GM03348 (cell line): ENCODE measurements at regions not wholly inside any gene's neighbourhood (a gene's known extent, or its start where the extent isn't known, plus 50 kb on each side); places are given as distances from the start of the nearest gene placed in this dataset.
"Not testable (repeated sequence)": the region's sequence is repeated elsewhere in the genome, so short reads cannot be mapped to it uniquely, and the experiment has no call there.

Source experiments
- DNase-seq: peaks from one replicate; pipeline ENCODE4 v3.0.0; 2012; ENCODE audit warnings: low spot score

DNA sequence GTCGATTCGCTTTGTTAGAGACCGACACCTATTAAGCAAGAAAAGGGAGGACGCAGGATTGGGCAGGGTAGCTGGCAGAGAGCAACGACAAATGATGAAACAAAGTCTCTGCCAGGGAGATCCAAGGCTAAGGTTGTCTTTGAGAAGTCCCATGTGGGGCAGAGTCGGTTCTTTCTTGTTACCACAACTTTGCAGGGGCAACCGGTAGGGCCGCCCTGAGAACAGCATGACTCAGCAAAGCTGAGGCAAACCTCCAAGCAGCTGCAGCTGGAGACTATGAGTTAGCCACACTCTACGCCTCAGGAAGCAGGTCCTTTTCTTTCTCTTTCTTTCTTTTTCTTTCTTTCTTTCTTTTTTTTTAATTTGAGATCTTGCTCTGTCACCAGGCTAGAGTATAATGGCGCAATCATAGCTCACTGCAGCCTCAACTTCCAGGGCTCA, 452.3 kb upstream of the ID2 start:
- DNase-seq, result peak; percentile 79

DNA sequence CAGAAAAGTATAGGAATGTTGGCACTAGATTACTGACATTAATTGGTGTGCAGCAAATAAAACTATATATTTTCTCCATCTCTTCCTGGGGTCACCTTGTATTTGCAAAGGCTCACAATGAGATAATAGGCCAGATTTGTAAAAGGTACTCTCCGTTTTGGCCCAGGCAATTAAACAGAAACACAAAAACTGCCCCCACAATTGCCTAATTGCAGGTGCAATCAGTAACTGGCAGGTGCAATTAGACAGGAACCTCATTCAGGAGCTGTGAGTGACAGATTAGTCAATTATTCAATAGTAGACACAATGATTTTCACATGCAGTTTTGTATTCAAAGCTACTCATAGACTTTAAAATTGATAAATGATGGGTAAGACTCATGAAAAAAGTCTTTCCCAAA, 451.4 kb upstream of the ID2 start:
- DNase-seq, result no peak

GRCh38 chr2:8231902-8232301, 450.0 kb upstream of the ID2 start:
- no peak for DNase-seq

DNA sequence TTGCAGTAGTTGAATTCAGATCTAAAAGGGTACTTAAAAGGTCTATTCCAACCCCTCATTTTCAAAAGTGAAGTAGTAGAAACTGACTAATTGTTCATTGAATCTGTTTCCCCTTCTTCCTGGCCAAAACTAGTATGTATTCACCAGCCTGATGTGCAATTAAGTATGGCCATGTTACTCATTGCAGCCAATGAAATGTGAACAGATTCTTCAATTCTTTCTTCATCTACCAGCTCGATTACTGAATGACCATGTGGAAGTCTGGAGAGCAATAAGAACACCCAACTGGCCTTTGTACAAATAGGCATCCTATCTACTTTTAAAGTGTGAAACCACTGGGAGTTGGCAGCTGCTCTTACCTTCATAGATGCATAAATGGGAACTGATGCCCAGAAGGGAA, 449.0 kb upstream of the ID2 start:
- no peak for DNase-seq

DNA sequence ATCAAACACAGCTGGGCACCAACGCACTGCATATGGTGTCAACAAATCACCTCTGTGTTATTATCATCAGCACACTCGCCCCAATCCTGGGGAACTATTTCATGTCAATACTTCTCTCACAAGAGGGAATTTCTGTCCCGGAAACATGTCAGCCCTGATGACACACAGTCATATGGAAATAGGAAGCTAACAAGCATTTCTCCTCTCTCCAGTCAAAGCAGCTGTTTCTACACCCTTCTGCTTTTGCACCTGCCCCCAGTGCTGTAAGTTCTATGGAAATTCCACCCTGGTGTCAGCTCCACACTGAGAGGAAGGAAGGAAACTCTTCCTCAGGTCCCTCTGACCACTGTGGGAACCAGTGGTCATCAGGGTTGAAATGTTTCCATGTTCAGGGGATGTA, 447.6 kb upstream of the ID2 start:
- DNase-seq, result no peak

DNA sequence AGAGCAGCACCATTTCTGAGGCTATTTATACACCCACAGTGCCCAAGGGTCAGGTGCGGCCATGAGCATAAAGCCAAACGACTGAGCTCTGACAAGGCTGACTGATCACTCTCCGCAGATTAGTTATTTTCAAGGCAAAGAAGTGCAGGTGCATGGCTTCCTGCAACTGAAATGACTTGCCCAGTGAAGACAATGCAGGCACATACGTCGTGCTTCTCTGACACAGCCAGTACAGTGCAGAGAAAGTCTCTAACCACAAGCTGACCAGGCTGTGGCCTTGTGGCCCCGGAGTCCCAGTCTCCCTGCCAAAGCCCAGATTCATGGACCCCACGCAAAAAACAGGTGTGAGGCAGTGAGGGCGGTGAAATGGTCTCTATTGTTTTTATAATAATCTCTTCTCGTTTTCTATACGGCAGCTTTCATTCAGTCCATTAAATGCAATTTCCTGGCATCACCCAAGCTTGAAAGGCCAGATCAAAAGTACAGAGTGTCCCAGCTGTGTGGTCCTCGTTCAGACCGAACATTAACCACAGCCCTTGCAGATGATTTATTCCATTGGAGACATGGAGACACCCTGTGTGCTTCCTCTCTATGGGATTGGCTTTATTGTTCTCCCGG, 447.0 kb upstream of the ID2 start:
- DNase-seq, result no peak

GRCh38 chr2:8235419-8235818, 446.4 kb upstream of the ID2 start:
- no peak for DNase-seq

DNA sequence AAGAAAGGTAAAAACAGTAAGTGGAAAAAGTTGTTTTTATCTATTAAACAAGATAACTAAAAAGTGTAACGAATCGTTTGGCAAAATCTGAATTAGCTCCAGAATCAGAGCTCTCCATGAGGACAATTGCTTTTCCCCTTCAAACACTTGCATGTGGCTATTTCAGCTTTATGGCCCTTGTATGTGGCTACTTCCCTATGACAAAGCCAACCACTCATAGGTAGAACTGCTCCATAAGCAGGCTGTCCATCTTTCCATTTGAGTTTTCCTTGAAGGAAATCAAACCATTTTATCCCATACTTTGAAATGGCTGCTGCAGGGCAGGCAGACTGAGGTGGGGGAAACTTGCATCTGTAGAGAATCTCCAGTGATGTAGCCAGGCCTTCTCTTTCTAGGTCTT, 445.5 kb upstream of the ID2 start:
- no peak for DNase-seq

DNA sequence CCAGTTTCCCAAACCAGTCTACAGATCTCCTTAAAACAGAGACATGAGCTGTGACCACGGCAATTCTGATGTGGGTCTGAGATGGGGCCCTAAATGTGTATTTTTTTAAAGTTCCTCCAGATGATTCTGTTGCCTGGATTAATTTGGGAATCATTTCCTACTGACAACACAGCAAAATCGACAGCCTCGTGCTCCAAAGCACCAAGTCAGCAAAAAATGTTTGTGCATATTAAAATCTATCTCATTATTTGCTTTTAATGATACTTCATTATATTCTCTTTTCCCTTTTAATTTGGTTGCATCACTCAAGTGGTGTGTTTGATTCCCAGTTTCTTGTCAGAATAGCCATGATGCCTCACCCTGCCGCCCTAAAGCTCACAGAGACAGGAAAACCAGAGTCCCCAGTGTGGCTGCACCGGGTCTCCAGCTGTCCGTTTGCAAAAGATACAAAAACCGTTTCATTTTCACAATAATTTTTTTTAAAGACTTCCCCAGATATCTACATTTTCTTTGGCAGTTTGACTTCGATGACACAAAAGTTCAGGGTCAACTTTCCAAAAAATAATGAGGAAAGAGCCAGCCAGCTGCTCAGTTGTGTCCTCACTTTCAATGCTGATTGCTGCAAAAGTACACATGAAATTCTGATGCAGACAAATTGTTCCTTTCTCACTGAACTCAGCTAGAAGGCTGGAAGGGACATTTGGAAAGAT, 443.2 kb upstream of the ID2 start:
- DNase-seq, result no peak

GRCh38 chr2:8239531-8240088, 442.2 kb upstream of the ID2 start:
- no peak for DNase-seq

- no peak for DNase-seq
These were observed 440.5 kb upstream of the ID2 start for GRCh38 chr2:8241317-8241716.

GRCh38 chr2:8242739-8243138, 439.1 kb upstream of the ID2 start:
- DNase-seq, result no peak

DNA sequence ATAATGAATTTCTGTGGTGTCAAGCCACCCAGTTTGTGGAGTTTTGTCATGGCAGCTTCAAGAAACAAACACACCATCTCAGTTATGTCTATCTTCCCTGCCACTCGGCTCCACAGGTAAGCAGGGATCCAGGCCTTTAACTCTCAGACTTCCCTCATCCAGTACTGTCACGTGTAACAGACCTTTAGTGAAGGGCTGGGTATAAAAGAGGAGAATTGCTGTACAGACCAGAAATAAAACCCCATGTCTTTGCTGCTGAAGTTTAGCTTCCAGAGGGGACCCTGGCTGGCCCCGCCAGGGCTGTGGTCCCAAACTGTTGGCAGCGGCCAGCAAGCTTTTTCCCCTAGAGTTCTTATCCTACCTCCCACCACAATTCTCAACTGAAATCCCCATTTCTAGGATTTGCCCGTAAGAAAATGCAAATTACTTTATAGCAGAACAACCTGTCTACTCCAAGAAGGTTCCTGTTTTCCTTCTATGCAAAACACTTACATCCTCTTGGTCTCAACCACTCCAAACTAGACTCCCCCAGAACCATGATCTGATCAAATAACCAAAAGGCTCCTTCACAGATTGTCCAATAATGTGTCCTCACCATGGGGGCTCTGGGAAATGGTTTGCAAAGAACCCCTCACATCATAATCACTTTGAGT, 438.0 kb upstream of the ID2 start:
- DNase-seq, result no peak

DNA sequence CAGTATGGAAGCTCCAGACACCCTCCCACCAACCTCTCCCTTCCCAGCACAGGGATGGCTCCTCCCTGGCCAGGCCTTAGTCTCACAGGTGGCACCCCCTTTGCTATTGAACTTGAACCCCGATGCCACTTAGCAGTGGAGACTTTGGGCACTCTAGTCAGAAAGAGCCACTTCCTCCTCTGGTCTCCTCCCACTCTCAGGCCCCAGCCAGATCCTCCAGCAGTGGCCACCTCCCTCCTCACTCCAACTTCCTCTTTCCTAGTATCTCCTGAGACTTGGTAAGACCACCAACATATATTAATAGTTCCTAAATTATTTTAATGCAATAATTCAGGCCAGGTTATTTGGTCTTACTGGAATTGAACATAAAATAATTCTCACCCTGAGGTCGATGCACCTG, 437.2 kb upstream of the ID2 start:
- DNase-seq, result no peak

- no peak for DNase-seq
These were observed 435.7 kb upstream of the ID2 start for GRCh38 chr2:8246137-8246536.

DNA sequence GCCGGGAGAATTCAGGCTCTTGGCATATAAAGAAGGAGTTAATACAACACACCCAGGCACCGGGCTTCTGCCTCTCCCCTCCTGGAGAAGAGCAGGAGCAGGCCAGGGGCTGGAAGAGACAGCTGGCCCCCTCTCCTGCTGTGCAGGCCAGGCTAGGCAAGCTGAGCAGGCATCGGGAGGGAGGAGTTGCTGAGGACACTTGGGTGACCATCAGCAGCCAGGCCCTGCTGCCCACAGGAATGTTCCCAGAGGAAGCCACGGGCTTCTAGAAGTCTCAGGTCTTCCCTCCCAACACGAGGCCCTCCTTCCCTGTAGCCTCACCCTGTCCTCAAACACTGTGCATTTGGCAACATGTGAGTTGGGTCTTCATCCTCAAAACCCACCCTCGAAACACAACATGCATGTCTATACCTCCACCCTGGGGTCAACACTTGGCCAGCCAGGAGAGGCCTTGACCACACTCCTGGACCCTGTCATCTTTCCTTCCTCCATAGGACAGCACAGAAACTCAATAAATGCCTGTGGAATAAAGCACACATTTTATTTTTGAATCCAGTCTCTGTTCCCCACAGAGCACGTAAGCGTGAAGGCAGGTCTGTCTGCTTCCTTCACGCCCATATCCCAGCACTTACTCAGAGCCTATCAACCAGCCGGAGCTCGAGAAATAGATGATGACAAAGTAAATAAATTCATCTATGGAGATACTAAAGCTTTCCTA, 433.8 kb upstream of the ID2 start:
- DNase-seq, result peak; percentile 83

- DNase-seq, result peak; percentile 33
These were observed 433.3 kb upstream of the ID2 start for GRCh38 chr2:8248623-8248957.

- peak; percentile 57 for DNase-seq
These were observed 432.7 kb upstream of the ID2 start for GRCh38 chr2:8249141-8249540.

GRCh38 chr2:8249769-8250168, 432.1 kb upstream of the ID2 start:
- DNase-seq, result no peak

GRCh38 chr2:8250290-8250689, 431.6 kb upstream of the ID2 start:
- DNase-seq, result not testable (repeated sequence)

- no peak for DNase-seq
These were observed 430.6 kb upstream of the ID2 start for GRCh38 chr2:8251291-8251690.

GRCh38 chr2:8251856-8252255, 430.0 kb upstream of the ID2 start:
- no peak for DNase-seq
